Brain microvascular endothelial cell (primary cell): ENCODE measurements at regions not wholly inside any gene's neighbourhood (a gene's known extent, or its start where the extent isn't known, plus 50 kb on each side); places are given as distances from the start of the nearest gene placed in this dataset.

Source experiments
- DNase-seq: peaks from one replicate; pipeline ENCODE4 v3.0.0-alpha.2; 2020
- H3K27ac ChIP-seq: fragments of 250-450 bp; sonication (Bioruptor Pico); 2 replicates; pipeline ENCODE4 v1.5.1; 2020; ENCODE audit warnings: mild to moderate bottlenecking, moderate library complexity
- H3K27me3 ChIP-seq: fragments of 250-450 bp; sonication (Bioruptor Pico); replicated peaks from 2 replicates; pipeline ENCODE4 v1.5.1; 2020; ENCODE audit warnings: mild to moderate bottlenecking
- H3K36me3 ChIP-seq: fragments of 250-450 bp; sonication (Bioruptor Pico); replicated peaks from 2 replicates; pipeline ENCODE4 v1.5.1; 2020; ENCODE audit warnings: mild to moderate bottlenecking
- H3K4me3 ChIP-seq: 2 replicates; pipeline ENCODE4 v1.5.1; 2011; ENCODE audit warnings: low read depth, mild to moderate bottlenecking, control low read depth, low read length, moderate library complexity
- in situ Hi-C: cut with HindIII; loops from 2 replicates; pipeline ENCODE4 v1.10.0; 2017; ENCODE audit warnings: low sequenced_read_pairs, low pct_ligation_motif_present
- TF ChIP-seq, protein P1 (sequence below): IDR thresholded peaks from 2 replicates; pipeline ENCODE4 v1.5.1; 2011; ENCODE audit warnings: low read depth, mild to moderate bottlenecking, moderate library complexity, low read length, control low read depth, inconsistent platforms; ENCODE audit errors: missing control alignments

DNA sequence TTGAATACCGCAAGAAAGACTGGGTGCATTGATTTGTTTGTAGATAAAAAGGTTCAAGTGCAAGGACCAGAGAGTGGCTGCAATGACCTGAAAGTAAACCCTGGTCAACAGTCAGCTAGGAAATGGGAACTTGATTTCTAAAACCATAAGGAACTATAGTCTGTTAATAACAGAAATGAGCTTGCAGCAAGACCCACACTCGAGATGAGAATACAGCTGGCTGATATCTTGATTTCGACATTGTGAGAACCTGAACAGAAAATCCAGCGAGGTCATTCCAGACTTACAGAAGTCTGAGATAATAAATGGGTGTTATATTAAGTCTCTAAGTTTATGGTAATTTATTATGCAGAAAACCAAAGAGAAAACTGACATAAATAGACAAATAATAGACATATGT, 177.3 kb downstream of the NFKBIZ start:
- no peak for DNase-seq
- H3K36me3 ChIP-seq = no peaks in the 10 kb centered on the region
- H3K27ac ChIP-seq = no peak overlapping the region
- TF ChIP-seq, protein P1, sequence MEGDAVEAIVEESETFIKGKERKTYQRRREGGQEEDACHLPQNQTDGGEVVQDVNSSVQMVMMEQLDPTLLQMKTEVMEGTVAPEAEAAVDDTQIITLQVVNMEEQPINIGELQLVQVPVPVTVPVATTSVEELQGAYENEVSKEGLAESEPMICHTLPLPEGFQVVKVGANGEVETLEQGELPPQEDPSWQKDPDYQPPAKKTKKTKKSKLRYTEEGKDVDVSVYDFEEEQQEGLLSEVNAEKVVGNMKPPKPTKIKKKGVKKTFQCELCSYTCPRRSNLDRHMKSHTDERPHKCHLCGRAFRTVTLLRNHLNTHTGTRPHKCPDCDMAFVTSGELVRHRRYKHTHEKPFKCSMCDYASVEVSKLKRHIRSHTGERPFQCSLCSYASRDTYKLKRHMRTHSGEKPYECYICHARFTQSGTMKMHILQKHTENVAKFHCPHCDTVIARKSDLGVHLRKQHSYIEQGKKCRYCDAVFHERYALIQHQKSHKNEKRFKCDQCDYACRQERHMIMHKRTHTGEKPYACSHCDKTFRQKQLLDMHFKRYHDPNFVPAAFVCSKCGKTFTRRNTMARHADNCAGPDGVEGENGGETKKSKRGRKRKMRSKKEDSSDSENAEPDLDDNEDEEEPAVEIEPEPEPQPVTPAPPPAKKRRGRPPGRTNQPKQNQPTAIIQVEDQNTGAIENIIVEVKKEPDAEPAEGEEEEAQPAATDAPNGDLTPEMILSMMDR = no peak
- H3K4me3 ChIP-seq = no peak overlapping the region
- H3K27me3 ChIP-seq = no peaks in the 10 kb centered on the region
- in situ Hi-C loops = no loop called here

- DNase-seq = no peak
- Histone ChIP-seq H3K4me3 (no peak overlapping the region), H3K27me3 (no peaks in the 10 kb centered on the region), H3K27ac (no peak overlapping the region), H3K36me3 (no peaks in the 10 kb centered on the region)
- TF ChIP-seq, protein P1 = no peak
- in situ Hi-C loops = no loop called here
Observed at GRCh38 chr3:102030661-102031060, 181.3 kb downstream of the NFKBIZ start.

DNA sequence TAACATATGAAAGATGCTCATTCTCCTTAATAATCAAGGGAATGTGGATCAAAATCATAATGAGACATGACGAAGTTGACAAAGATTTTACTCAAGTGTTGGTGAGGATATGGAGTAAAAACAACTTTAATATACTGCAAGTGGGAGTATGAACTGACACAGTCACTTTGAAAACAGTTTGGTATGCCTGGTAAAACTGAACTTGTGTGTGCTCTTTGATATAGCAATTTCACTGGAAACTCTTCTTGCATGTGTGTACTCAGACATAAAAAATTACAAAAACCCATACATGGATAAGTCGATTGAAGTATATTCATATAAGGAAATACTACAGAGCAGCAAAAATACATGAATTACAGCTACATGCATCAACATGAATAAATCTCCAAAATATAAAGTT, 182.5 kb downstream of the NFKBIZ start:
- in situ Hi-C loops = no loop called here
- H3K36me3 ChIP-seq = no peaks in the 10 kb centered on the region
- no peaks in the 10 kb centered on the region for H3K27me3 ChIP-seq
- TF ChIP-seq, protein P1 = no peak
- H3K4me3 ChIP-seq = no peak overlapping the region
- no peak overlapping the region for H3K27ac ChIP-seq
- no peak for DNase-seq

DNA sequence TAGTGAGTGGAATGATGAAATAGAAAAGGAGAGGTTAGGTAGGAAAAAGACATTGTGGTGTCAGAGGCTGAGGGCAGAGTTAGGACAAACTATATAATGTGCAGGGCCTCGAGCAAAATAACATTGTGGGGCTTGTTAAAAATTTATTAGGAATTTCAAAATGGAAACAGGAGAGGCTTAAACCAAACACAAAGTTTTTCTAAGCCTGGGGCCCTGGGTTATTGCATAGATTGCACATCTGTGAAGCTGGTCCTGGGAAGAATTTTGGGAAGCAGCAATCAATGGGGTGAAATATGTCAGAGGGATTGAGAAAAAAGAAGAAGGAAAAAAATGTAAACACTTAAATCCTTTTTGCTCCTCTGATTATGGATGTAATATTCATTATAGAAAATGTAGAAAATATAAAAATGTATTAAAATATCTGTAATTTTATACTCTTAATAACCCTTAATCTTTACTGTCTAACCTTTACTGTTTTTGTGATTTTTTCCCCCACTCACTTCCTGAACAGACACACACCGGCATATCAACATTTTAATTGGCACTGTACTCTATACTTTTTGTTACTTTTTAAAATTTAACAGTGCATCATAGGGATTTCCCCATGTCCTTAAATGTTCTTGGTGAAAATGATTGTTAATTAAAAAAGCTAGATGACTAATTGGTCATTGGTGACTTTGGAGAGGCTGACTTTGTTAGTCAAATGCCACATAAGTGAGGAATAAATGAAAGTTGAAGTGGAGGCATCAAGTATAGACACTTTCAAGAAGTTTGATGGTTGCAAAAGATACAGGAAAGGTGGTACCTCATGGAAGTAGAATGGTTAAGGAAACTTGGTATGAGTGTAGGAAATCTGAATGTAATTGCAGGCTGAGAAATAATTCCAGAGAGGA, 183.4 kb downstream of the NFKBIZ start:
- TF ChIP-seq, protein P1 = no peak
- Histone ChIP-seq H3K27ac (no peak overlapping the region), H3K27me3 (no peaks in the 10 kb centered on the region), H3K4me3 (no peak overlapping the region), H3K36me3 (no peaks in the 10 kb centered on the region)
- in situ Hi-C loops = no loop called here
- DNase-seq = no peak

GRCh38 chr3:102034639-102035451, 185.5 kb downstream of the NFKBIZ start:
- TF ChIP-seq, protein P1 = no peak
- Histone ChIP-seq H3K27ac (no peak overlapping the region), H3K36me3 (no peaks in the 10 kb centered on the region), H3K4me3 (no peak overlapping the region), H3K27me3 (no peaks in the 10 kb centered on the region)
- no peak for DNase-seq
- in situ Hi-C loops = no loop called here
